Right ventricle myocardium inferior (tissue), 1 donor: ENCODE measurements at regions not wholly inside any gene's neighbourhood (a gene's known extent, or its start where the extent isn't known, plus 50 kb on each side); places are given as distances from the start of the nearest gene placed in this dataset.

Experiments
- ATAC-seq: fragments of 200-7000 bp; cut with Tn5 transposase; one replicate; pipeline ENCODE4 v1.9.1; 2020; ENCODE audit warnings: mild to moderate bottlenecking, moderate library complexity
- DNase-seq: peaks from one replicate; pipeline ENCODE4 v3.0.0; 2021; ENCODE audit errors: missing footprints
- intact Hi-C: fragments of 100-400 bp; cut with DNase I; formaldehyde crosslinking; loops from one replicate; pipeline ENCODE4 v1.11.0; 2022
- donor health status: DM: no; HTN: yes; CAD: no; lungs with severe emphysema.

DNA sequence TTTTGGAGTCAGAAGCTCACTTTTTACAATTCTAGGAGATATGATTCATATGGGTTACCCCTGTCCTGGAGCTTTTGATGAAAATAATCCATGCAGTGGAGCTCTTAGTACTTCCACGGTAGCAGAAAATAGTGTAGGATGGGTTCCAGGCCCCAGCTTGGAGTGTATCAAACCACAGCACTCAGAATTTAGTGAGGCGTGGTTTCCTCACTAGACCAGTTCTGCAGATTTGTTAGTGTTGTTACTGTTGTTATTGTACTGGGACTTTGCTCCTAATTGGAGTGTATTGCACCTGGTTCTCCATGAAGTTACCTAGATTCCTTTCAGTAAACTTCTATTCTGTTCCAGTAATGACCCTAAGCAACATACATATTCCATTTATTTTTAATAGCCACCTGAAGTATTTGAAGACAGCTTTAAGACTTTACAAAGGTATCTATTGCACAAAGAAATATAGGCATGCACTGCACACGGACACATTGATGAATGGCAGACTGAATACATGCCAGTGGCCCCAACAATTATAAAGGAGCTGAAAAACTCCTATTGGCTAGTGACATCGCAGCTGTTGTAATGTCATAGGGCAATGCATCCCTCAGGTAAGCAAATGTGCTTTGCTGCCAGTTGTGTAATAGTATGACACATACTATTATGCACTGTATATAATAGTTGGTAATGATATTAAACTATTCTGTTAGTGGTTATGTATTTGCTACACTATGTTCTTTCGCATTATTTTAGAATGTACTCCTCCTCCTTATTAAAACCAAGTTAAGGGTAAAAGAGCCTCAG, 1058.0 kb downstream of the KCNT2 start:
- DNase-seq = no peak
- intact Hi-C loops = no loop called here
- no peak for ATAC-seq

DNA sequence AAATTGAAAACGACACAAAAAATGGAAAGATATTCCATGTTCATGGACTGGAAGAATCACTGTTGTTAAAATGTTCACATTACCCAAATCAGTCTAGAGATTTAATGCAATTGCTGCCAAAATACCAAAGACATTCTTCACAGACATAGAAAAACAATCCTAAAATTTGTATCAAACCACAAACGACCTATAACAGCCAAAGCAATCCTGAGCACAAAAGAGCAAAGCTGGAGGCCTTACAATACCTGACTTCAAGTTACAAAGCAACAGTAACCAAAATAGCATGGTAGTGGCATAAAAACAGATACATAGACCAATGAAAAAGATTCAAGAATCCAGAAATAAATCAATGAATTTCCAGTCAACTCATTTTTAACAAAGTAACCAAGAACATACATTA, 1077.3 kb downstream of the KCNT2 start:
- ATAC-seq (no peak), DNase-seq (no peak)
- intact Hi-C loops = no loop called here

DNA sequence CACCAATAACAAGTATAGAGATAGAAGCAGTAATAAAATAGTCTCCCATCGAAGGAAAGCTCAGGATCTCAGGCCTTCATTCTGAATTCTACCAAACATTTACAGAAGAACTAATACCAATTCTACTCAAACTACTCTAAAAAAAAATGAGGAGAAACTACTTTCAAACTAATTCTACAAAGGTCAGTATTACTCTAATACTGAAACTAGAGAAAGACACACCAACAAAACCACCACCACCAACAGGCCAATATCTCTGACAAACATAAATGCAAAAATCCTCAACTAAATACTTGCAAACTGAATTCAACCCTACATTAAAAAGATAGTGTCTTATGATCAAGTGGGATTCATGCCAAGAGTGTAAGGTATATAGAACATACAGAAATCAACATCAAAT, 1078.4 kb downstream of the KCNT2 start:
- DNase-seq (no peak), ATAC-seq (no peak)
- intact Hi-C loops = no loop called here

DNA sequence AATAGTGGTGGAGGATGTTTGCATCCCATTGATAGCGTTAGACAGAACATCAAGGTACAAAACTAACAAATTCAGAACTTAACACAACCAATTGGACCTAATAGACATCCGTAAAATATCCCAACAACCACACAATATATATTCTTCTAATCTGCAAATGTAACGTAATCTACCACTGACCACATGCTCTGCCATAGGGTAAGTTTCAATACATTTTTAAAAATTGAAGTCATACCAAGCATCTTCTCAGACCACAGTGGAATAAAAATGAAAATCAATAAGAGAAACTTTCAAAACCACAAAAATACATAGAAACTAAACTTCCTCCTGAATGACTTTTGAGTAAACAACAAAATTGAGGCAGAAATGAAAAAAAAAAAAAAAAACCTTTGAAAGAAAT, 1087.5 kb downstream of the KCNT2 start:
- DNase-seq (no peak), ATAC-seq (no peak)
- intact Hi-C loops = no loop called here

DNA sequence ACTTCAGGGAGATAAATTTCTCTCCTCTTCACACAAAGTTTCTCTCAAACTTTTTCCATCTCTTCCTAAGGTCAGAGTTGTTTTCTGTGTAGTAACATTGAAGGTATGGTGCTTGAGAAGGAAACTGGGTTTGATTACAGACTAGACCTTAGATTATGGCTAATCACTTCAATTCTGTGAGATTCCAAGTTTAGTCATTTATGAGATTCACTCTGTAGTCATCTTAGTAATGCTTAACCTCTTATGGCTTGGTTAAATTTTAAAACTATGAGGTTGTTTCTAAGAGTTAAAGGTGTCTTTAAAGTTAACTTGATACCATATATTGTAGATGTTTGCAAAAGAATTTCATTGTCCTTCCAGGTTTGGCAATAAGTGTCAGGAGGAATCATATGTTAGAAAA, 1092.2 kb downstream of the KCNT2 start:
- no peak for DNase-seq
- ATAC-seq = no peak
- intact Hi-C loops = no loop called here

DNA sequence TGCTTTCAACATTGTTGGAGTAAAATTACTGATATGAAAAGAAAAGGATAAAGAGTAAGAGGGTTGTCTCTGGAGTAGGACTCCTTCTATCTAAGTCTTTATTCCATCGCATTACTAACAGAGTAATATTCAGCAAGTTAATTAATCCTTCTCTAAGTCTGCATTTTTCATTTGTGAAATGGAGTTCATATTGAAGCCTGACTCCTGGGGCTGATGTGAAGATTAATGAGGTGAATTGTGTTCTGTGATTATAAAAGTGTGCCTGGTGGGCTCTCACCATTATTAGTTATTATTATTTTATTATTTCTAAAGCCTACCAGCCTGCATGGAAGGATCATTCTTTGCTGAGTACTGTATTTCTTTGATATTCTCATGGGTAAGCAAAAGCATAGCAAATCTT, 1096.7 kb downstream of the KCNT2 start:
- ATAC-seq = no peak
- no peak for DNase-seq
- intact Hi-C loops = no loop called here

DNA sequence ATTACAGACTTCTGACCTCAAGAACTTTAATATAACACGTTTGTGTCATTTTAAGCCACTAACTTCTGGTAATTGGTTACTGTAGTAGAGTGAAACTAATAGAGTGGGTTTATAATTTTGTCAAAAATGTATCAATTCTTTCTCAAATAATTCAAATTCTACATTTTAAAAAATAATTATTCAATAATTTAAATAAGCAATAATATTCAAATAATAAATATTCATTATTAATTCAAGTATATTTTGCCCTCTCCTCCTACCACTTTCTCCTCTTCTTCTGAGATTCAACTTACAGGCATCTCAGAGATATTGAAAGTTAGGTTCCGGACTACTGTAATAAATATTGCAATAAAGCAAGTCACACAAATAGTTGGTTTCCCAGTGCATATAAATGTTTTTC, 1107.1 kb downstream of the KCNT2 start:
- ATAC-seq (no peak), DNase-seq (no peak)
- intact Hi-C loops = no loop called here

DNA sequence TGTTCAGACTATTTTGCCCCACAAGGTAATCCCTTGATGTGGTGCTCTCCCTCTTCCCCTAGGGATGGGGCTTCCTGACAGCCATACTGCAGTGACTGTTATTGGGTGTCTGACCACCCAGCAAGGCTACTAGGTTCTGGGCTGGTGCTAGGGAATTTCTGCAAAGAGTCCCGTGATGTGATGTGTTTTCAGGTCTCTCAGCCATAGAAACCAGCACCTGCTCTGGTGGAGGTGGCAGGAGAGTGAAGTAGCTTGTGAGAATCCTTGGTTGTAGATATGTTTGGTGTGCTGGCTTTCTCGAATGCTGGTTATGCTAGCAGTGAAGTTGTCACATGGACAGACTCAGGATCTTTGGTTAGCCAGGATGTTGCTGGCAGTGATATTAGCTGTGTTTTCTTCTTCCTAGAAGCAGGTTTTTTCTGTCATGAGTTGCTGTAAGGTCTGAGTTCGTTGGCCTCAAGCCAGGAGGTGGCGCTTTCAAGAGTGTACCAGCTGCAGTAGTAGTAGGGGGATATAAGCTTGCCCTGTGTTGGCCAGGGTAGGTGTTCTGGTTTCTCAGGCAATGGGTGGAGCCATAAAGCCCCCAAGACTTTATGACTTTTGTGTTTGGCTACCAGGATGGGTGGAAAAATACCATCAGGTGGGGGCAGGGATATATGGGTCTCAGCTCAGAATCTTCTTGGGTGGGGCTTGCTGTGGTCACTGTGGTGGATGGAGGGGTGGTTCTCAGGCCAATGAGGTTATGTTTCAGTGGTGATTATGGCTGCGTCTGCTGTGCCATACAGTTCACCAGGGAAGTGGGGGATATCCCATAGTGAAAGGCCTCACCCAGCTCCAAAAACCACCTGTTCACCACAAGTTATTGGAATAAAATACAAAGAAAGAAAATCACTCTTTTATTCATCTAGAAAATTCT, 1112.3 kb downstream of the KCNT2 start:
- ATAC-seq (no peak), DNase-seq (no peak)
- intact Hi-C loops = no loop called here

DNA sequence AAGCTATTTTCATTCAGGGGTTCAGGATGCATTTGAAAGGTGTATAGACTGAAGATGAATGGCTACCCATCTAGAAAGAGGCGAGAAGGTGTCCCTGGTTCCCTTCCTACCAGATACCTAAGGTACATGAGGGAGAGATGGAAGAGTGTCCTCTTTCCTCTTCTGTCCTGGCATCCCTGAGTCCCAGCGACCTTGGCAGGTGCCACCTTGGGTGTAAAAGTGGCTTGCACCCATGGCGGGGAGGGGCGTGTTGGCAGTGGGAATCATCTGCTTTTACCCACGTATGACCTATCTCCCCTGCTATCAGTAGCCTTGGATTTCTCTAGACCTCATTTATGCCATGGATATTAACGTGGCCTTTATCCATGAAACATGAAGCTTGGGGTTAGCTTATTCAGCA, 1126.1 kb downstream of the KCNT2 start:
- DNase-seq = no peak
- intact Hi-C loops = no loop called here
- ATAC-seq = no peak

DNA sequence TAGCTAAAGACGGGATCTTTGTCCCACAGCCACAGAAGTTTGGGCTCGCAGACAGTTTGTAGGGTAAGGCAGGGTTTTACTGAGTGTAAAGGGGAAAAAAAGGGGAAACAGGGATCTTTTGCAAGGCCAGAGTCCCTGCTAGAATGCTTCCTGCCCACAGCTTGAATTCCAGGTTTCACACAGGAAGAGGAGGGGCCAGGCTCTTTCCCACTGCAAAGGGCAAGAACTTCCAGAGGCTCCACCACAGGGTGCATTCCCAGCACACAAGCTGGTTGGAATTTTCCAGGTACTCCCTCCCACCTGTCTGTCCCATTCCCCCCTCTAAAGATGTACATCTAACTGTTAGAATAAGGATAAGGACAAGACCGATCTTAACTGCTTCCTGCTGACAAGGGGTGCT, 1126.9 kb downstream of the KCNT2 start:
- no peak for ATAC-seq
- DNase-seq = no peak
- intact Hi-C loops = no loop called here

DNA sequence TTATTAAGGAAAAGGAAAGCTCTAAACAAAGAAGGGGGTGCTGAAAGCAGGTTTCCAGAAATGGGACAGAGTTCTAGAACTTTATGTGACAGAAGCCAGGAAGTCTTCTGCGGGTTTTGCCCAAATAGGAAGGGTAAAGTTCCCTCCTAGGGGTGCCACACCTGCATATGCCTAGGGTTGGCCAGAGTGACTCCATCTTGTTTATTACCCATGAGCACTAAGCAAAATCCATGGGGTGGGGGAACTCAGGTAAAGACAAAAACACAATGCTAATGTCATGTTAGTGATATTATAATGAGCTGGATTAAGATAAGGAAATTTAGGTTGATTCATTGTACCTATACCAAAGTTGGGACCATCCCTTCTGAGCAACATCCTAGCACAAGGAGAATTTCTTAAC, 1132.7 kb downstream of the KCNT2 start:
- DNase-seq (no peak), ATAC-seq (no peak)
- intact Hi-C loops = no loop called here

DNA sequence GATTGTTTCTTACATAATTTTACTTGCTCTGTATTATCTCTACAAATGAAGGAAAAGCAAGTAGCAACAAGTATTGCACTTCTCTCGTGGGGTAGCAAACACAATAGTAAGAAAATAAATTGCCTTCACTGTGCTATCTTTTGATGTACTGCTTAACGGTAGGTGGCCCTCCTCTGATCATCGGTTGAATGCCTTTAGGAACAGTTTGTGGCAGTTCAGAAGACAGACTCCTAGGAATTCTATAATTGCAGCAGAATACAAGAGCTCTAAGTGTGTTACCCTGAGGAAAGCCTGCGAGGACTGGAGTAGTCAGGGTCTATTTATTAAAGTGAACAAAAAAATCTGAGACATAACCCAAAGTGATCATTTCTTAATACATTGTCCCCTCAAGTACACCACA, 1135.9 kb downstream of the KCNT2 start:
- DNase-seq (no peak), ATAC-seq (no peak)
- intact Hi-C loops = no loop called here

DNA sequence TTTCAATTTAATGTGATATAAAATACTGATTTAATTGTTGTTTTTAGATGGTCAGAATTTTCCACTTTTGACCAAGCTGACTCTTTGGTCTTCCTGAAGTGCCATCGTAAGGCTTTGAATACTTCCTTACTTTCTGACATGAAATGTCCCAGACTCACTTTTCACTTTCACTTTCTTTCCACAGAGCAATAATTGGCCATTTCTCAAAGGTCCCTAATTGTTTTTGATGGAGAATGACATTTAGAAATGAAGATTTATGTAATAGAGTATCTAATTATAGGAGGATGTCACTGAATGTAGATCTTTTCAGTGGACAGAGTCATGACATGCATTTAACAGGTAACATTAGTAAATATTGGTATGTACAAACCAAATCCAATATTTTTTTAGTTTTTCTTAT, 1141.6 kb downstream of the KCNT2 start:
- intact Hi-C loops = no loop called here
- no peak for ATAC-seq
- DNase-seq = no peak

DNA sequence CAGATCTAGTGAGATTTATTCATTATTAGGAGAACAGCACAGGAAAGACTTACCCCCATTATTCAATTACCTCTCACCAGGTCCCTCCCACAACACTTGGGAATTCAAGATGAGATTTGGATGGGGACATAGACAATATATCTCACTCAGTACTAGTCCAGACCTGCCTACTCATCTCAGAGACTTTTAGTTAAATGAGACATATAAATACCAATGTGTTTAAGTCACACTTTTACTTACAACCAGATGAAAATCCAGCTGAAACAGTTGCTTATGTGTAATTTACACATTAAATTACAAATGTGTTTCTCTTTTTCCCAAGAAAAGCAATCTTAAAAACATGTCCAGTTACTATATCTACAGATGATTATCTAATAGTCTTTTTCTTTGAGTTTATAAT, 1145.6 kb downstream of the KCNT2 start:
- DNase-seq (no peak), ATAC-seq (no peak)
- intact Hi-C loops = no loop called here

DNA sequence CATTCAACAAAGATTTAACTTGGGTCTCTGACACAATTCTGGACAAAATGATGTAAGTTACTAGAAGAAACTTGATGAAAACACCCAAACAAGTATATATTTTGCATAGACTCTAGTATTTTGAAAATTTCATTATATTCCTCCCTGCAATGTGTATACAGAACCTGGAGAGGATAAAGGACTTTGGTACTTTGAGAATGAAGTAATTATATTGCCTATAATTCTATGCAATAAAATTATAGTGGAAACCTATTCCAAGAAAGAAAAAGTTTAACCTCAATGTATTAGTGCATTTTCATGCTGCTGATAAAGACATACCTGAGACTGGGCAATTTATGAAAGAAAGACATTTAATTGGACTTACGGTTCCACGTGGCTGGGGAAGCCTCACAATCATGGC, 1146.1 kb downstream of the KCNT2 start:
- intact Hi-C loops = no loop called here
- DNase-seq = no peak
- no peak for ATAC-seq

DNA sequence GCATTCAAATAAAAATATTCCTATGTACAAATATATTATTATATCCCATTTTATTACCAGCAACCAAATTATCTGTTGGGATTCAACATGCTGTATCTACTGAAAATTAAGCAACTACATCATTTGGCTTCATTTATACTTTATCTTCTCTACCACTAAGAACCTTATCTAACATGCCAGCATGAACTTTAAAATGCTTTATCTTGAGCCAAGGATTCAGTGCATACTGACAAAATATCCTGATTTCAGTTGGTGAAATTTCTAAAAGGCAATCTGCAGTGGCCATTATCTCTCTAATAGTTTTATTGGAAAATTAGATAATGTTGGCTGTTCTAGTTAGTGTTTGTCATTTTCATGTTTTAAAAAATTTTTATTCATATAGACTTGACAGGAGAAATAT, 1149.9 kb downstream of the KCNT2 start:
- ATAC-seq = no peak
- intact Hi-C loops = no loop called here
- no peak for DNase-seq

DNA sequence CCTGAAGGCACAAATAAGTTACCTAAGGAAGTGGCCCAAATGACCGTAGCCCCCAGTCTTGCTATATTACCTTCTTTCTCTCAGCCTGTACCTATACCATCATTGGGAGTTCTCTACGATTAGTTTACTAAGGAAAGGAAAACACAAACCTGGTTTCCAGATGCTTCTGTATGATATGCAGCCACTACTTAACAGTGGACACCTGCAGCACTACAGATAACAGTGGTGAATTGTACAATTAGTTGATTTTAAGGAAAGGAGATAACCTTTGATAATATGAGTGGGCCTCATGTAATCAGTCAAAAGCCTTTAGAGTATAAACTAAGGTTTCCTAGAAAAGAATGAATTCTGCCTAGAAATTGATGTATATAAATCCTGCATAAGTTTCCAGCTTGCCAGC, 1157.4 kb downstream of the KCNT2 start:
- no peak for DNase-seq
- ATAC-seq = no peak
- intact Hi-C loops = no loop called here

DNA sequence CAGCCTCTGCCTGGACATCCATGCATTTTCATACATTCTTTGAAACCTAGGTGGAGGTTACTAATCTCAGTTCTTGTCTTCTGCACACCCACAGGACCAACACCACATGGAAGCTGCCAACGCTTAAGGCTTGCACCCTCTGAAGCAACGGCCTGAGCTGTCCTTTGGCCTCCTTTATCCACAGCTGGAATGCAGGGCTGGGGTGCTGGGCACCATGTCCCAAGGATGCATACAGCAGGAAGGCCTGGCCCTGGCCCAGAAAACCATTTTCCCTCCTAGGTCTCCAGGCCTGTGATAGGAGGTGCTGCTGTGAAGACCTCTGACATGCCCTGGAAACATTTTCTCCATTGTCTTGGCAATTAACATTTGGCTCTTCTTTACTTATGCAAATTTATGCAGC, 1168.6 kb downstream of the KCNT2 start:
- no peak for ATAC-seq
- DNase-seq = no peak
- intact Hi-C loops = no loop called here

DNA sequence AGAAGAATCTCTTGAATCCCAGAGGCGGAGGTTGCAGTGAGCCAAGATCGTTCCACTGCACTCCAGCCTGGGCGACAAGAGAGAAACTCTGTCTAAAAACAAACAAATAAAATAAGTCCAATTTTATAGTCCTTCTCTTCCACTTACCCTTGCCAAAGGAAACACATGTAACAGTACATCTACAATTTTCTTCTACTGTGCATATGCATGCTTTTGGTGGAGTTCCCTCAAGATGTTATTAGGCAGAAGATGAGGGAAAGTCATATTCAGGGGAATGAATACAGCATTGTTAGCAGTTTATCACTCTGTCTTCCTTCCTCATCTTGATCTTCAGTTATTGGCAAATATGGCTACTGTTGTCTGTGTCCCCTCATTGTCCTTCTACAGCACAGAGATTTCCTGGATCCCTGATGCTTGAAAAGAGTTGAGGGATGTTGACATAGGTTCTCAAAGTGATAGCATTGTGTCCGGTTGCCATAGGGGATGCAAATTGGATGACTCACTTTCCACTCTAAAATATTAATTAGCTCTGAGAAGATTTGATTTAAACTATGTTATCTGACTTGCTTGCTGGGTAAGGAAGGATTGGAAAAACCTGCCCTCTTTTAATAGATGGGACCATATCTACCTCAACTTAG, 1173.6 kb downstream of the KCNT2 start:
- ATAC-seq = no peak
- intact Hi-C loops = no loop called here
- no peak for DNase-seq

DNA sequence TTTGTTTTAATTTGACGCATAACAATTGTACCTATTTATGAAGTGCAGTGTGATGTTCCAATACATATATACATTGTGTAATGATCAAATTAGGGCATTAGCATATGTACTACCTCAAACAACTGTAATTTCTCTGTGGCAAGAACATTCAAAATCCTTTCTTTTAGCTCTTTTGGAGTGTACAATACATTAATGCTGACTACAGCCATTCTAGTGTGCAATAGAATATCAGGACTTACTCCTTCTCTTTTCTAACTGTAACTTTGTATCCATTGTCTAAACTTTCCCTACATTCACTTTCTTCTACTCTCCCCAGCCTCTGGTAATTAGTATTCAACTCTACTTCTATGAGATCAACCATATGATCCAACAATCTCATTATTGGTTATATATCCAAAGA, 1177.4 kb downstream of the KCNT2 start:
- ATAC-seq (no peak), DNase-seq (no peak)
- intact Hi-C loops = no loop called here
